GM19035 (cell line): ENCODE measurements at regions not wholly inside any gene's neighbourhood (a gene's known extent, or its start where the extent isn't known, plus 50 kb on each side); places are given as distances from the start of the nearest gene placed in this dataset.

Experiments
- ATAC-seq: cut with Tn5 transposase; IDR thresholded peaks from one replicate; pipeline ENCODE4 v1.9.1; 2021; ENCODE audit not compliant: unreplicated experiment

GRCh38 chr22:47443836-47444745, 681.6 kb downstream of the TBC1D22A start:
- ATAC-seq = no peak

GRCh38 chr22:47442821-47443220, 680.4 kb downstream of the TBC1D22A start:
- no peak for ATAC-seq

- no peak for ATAC-seq
These were observed 677.3 kb downstream of the TBC1D22A start for GRCh38 chr22:47439643-47440265.

- no peak for ATAC-seq
These were observed 675.2 kb downstream of the TBC1D22A start for GRCh38 chr22:47437636-47438035.

- ATAC-seq = no peak
These were observed 674.7 kb downstream of the TBC1D22A start for GRCh38 chr22:47437110-47437509.

- ATAC-seq = no peak
These were observed 673.4 kb downstream of the TBC1D22A start for GRCh38 chr22:47435826-47436225.

GRCh38 chr22:47435204-47435487, 672.7 kb downstream of the TBC1D22A start:
- ATAC-seq = no peak

GRCh38 chr22:47434336-47435203, 672.1 kb downstream of the TBC1D22A start:
- no peak for ATAC-seq

- ATAC-seq = no peak
These were observed 671.2 kb downstream of the TBC1D22A start for GRCh38 chr22:47433627-47434026.

GRCh38 chr22:47432683-47433082, 670.2 kb downstream of the TBC1D22A start:
- no peak for ATAC-seq

GRCh38 chr22:47423861-47424820, 661.7 kb downstream of the TBC1D22A start:
- ATAC-seq = no peak

GRCh38 chr22:47423266-47423665, 660.8 kb downstream of the TBC1D22A start:
- ATAC-seq = no peak

GRCh38 chr22:47422736-47423135, 660.3 kb downstream of the TBC1D22A start:
- no peak for ATAC-seq

GRCh38 chr22:47421846-47422245, 659.4 kb downstream of the TBC1D22A start:
- ATAC-seq = no peak

- no peak for ATAC-seq
These were observed 657.8 kb downstream of the TBC1D22A start for GRCh38 chr22:47420211-47420610.

- ATAC-seq = no peak
These were observed 656.8 kb downstream of the TBC1D22A start for GRCh38 chr22:47419239-47419638.

GRCh38 chr22:47417699-47418098, 655.2 kb downstream of the TBC1D22A start:
- no peak for ATAC-seq

- ATAC-seq = no peak
These were observed 648.6 kb downstream of the TBC1D22A start for GRCh38 chr22:47411006-47411405.

GRCh38 chr22:47409539-47410275, 647.3 kb downstream of the TBC1D22A start:
- no peak for ATAC-seq

GRCh38 chr22:47408409-47408808, 646.0 kb downstream of the TBC1D22A start:
- ATAC-seq = no peak
